Gastroesophageal sphincter (tissue), 3 donors: ENCODE measurements at regions not wholly inside any gene's neighbourhood (a gene's known extent, or its start where the extent isn't known, plus 50 kb on each side); places are given as distances from the start of the nearest gene placed in this dataset.

Experiments used
- POLR2A ChIP-seq, 2 donors: fragments of 450-650 bp; IDR thresholded peaks; one replicate each; pipeline ENCODE4 v1.6.1; 2017; ENCODE audit warnings: antibody characterized with exemption in 2 of 2, mild to moderate bottlenecking in 2 of 2, moderate library complexity in 1 of 2
- TF ChIP-seq, protein P1 (sequence below), 4 experiments: fragments of 200-600 bp in 2 of 4; fragments of 450-650 bp in 2 of 4; sonication (generic) in 1 of 4; IDR thresholded peaks; one replicate each; pipeline ENCODE4 v1.5.1; 2017 to 2019; ENCODE audit warnings: antibody characterized with exemption in 4 of 4, mild to moderate bottlenecking in 2 of 4, moderate library complexity in 2 of 4

DNA sequence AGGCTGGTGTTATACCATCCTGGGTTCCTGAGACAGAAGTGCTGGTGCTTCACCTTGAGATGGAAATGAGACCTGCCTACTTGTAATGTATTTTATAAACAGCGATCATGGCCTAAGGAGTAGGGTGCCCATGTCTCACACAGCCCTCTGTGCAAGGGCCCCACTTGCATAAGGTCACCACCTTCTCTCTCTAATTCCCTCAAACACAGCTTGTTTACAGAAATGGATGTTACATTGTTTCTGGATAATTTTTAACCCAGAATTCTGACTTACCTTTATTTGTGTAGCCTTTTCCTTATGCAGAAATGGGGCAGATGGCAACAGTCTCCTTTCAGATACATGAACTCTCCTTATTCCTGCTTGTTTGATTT lies 95.1 kb upstream of the UMPS start:
- TF ChIP-seq POLR2A (IDR thresholded peaks at IDR 0.05) = no peak
- TF ChIP-seq, protein P1, sequence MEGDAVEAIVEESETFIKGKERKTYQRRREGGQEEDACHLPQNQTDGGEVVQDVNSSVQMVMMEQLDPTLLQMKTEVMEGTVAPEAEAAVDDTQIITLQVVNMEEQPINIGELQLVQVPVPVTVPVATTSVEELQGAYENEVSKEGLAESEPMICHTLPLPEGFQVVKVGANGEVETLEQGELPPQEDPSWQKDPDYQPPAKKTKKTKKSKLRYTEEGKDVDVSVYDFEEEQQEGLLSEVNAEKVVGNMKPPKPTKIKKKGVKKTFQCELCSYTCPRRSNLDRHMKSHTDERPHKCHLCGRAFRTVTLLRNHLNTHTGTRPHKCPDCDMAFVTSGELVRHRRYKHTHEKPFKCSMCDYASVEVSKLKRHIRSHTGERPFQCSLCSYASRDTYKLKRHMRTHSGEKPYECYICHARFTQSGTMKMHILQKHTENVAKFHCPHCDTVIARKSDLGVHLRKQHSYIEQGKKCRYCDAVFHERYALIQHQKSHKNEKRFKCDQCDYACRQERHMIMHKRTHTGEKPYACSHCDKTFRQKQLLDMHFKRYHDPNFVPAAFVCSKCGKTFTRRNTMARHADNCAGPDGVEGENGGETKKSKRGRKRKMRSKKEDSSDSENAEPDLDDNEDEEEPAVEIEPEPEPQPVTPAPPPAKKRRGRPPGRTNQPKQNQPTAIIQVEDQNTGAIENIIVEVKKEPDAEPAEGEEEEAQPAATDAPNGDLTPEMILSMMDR (IDR thresholded peaks at IDR 0.05) = no peak
